H9 (cell line): ENCODE measurements at regions not wholly inside any gene's neighbourhood (a gene's known extent, or its start where the extent isn't known, plus 50 kb on each side); places are given as distances from the start of the nearest gene placed in this dataset.

Experiments
- DNase-seq: peaks from one replicate; pipeline ENCODE4 v3.0.0-alpha.2; 2017
- H2AFZ ChIP-seq: one replicate; pipeline ENCODE4 v1.6.1; 2013; ENCODE audit warnings: mild to moderate bottlenecking, low read length, control low read depth, moderate library complexity
- H2AK5ac ChIP-seq: 2 replicates; pipeline ENCODE4 v1.6.1; 2013; ENCODE audit warnings: low read length, control low read depth, mixed read lengths; ENCODE audit not compliant: insufficient read length
- H2BK120ac ChIP-seq: one replicate; pipeline ENCODE4 v1.6.1; 2013; ENCODE audit warnings: low read depth, mild to moderate bottlenecking, low read length, control low read depth, inconsistent platforms; ENCODE audit not compliant: poor library complexity, severe bottlenecking
- H2BK12ac ChIP-seq: 2 replicates; pipeline ENCODE4 v1.6.1; 2013; ENCODE audit warnings: low read length, control low read depth, mixed read lengths, low read depth; ENCODE audit not compliant: insufficient read length
- H2BK15ac ChIP-seq: 2 replicates; pipeline ENCODE4 v1.6.1; 2013; ENCODE audit warnings: low read depth, low read length, control low read depth
- H2BK20ac ChIP-seq: one replicate; pipeline ENCODE4 v1.6.1; 2013; ENCODE audit warnings: low read depth, mild to moderate bottlenecking, low read length, control low read depth, inconsistent platforms; ENCODE audit not compliant: poor library complexity, severe bottlenecking
- H2BK5ac ChIP-seq: 2 replicates; pipeline ENCODE4 v1.6.1; 2013; ENCODE audit warnings: low read length, control low read depth, mixed read lengths; ENCODE audit not compliant: insufficient read length
- H3K14ac ChIP-seq: 2 replicates; pipeline ENCODE4 v1.6.1; 2013; ENCODE audit warnings: low read length, control low read depth; ENCODE audit not compliant: insufficient read depth
- H3K18ac ChIP-seq: 2 replicates; pipeline ENCODE4 v1.6.1; 2013; ENCODE audit warnings: low read depth, mild to moderate bottlenecking, mixed read lengths, low read length, control low read depth; ENCODE audit not compliant: insufficient read length
- H3K23ac ChIP-seq: 2 replicates; pipeline ENCODE4 v1.6.1; 2013; ENCODE audit warnings: low read length, control low read depth, mixed read lengths, low read depth; ENCODE audit not compliant: insufficient read length
- H3K23me2 ChIP-seq: 2 replicates; pipeline ENCODE4 v1.6.1; 2013; ENCODE audit warnings: low read depth, mild to moderate bottlenecking, mixed read lengths, low read length, control low read depth; ENCODE audit not compliant: insufficient read length, poor library complexity, severe bottlenecking
- H3K27ac ChIP-seq: 2 replicates; pipeline ENCODE4 v1.5.1; 2013; ENCODE audit warnings: low read length, control low read depth, mixed read lengths, low read depth; ENCODE audit not compliant: insufficient read length
- H3K27me3 ChIP-seq: 2 replicates; pipeline ENCODE4 v1.6.1; 2013; ENCODE audit warnings: low read length, control low read depth, inconsistent platforms; ENCODE audit not compliant: insufficient read depth
- H3K4ac ChIP-seq: 2 replicates; pipeline ENCODE4 v1.6.1; 2013; ENCODE audit warnings: low read depth, mild to moderate bottlenecking, control low read depth, inconsistent platforms, low read length, moderate library complexity
- H3K4me1 ChIP-seq: 2 replicates; pipeline ENCODE4 v1.6.1; 2013; ENCODE audit warnings: low read length, control low read depth, inconsistent platforms; ENCODE audit not compliant: insufficient read depth
- H3K4me2 ChIP-seq: 2 replicates; pipeline ENCODE4 v1.6.1; 2013; ENCODE audit warnings: low read length, control low read depth, mixed read lengths; ENCODE audit not compliant: insufficient read length, insufficient read depth
- H3K56ac ChIP-seq: 2 replicates; pipeline ENCODE4 v1.6.1; 2013; ENCODE audit warnings: low read depth, mild to moderate bottlenecking, mixed read lengths, low read length, control low read depth; ENCODE audit not compliant: insufficient read length
- H3K79me1 ChIP-seq: 2 replicates; pipeline ENCODE4 v1.6.1; 2013; ENCODE audit warnings: low read depth, mild to moderate bottlenecking, moderate library complexity, low read length, control low read depth, inconsistent platforms; ENCODE audit not compliant: insufficient read depth, poor library complexity, severe bottlenecking
- H3K79me2 ChIP-seq: 2 replicates; pipeline ENCODE4 v1.6.1; 2013; ENCODE audit warnings: low read length, control low read depth, inconsistent platforms; ENCODE audit not compliant: insufficient read depth
- H3K9ac ChIP-seq: 2 replicates; pipeline ENCODE4 v1.6.1; 2013; ENCODE audit warnings: low read length, control low read depth, mixed read lengths; ENCODE audit not compliant: insufficient read length; ENCODE audit errors: extremely low read depth
- H3K9me3 ChIP-seq: one replicate; pipeline ENCODE4 v1.6.1; 2013; ENCODE audit warnings: low read depth, low read length, inconsistent platforms; ENCODE audit not compliant: control insufficient read depth
- H3T11ph ChIP-seq: one replicate; pipeline ENCODE4 v1.6.1; 2013; ENCODE audit warnings: mild to moderate bottlenecking, low read length, control low read depth, inconsistent platforms
- H4K20me1 ChIP-seq: one replicate; pipeline ENCODE4 v1.6.1; 2013; ENCODE audit not compliant: control insufficient read depth, insufficient read length, insufficient read depth
- H4K5ac ChIP-seq: 2 replicates; pipeline ENCODE4 v1.6.1; 2013; ENCODE audit warnings: low read depth, mild to moderate bottlenecking, mixed read lengths, low read length, control low read depth; ENCODE audit not compliant: insufficient read length
- H4K8ac ChIP-seq: replicated peaks from 2 replicates; pipeline ENCODE4 v1.6.1; 2013; ENCODE audit warnings: low read length, control low read depth, mixed read lengths, low read depth; ENCODE audit not compliant: insufficient read length
- H4K91ac ChIP-seq: 2 replicates; pipeline ENCODE4 v1.6.1; 2013; ENCODE audit warnings: low read depth, mild to moderate bottlenecking, moderate library complexity, mixed read lengths, low read length, control low read depth; ENCODE audit not compliant: insufficient read length
- H3K27ac Mint-ChIP-seq, 3 experiments: 2 replicates in 2 of 3; 3 replicates in 1 of 3; pipeline ENCODE4 v1.8.0; 2020 to 2021; ENCODE audit warnings: mixed read lengths in 3 of 3, mild to moderate bottlenecking in 1 of 3, moderate library complexity in 1 of 3
- H3K27me3 Mint-ChIP-seq: 2 replicates; pipeline ENCODE4 v1.8.0; 2021; ENCODE audit warnings: low read depth, mild to moderate bottlenecking, moderate library complexity, mixed read lengths
- H3K36me3 Mint-ChIP-seq, 3 experiments: 2 replicates in 2 of 3; 3 replicates in 1 of 3; pipeline ENCODE4 v1.8.0; 2020 to 2021; ENCODE audit warnings: low read depth in 3 of 3, mixed read lengths in 3 of 3; ENCODE audit not compliant: insufficient read depth in 1 of 3
- H3K4me1 Mint-ChIP-seq, 2 experiments: 2 replicates each; pipeline ENCODE4 v1.8.0; 2020; ENCODE audit warnings: mixed read lengths in 2 of 2
- H3K4me3 Mint-ChIP-seq, 2 experiments: 2 replicates in 1 of 2; 3 replicates in 1 of 2; pipeline ENCODE4 v1.8.0; 2020 to 2021; ENCODE audit warnings: mild to moderate bottlenecking in 2 of 2, mixed read lengths in 2 of 2, moderate library complexity in 1 of 2
- H3K9me3 Mint-ChIP-seq, 2 experiments: 2 replicates in 1 of 2; 3 replicates in 1 of 2; pipeline ENCODE4 v1.8.0; 2020; ENCODE audit warnings: mild to moderate bottlenecking in 2 of 2, mixed read lengths in 2 of 2, moderate library complexity in 1 of 2
- WGBS: extraction: QIAGEN DNeasy Blood & Tissue Kit; methylation state at CpG from one replicate; pipeline ENCODE4 v1.1.7; 2013; ENCODE audit warnings: missing lambda C conversion rate, low lambda C conversion rate, mixed read lengths; ENCODE audit not compliant: insufficient read length; ENCODE audit errors: extremely low coverage; 5-methylcytosine and 5-hydroxymethylcytosine counted together
- TF ChIP-seq, protein P1 (sequence below): fragments of 200-600 bp; sonication (generic); conservative IDR thresholded peaks from 3 replicates; pipeline ENCODE4 v1.8.0; 2021; ENCODE audit warnings: antibody characterized with exemption, mild to moderate bottlenecking

- Histone ChIP-seq H4K5ac (no peak overlapping the region), H2BK120ac (no peak overlapping the region), H3K14ac (no peak overlapping the region), H2BK5ac (no peak overlapping the region), H4K91ac (no peak overlapping the region), H3K4me2 (no peak overlapping the region), H3T11ph (no peak overlapping the region), H3K56ac (no peak overlapping the region), H3K23me2 (no peaks in the 10 kb centered on the region), H3K79me1 (no peaks in the 10 kb centered on the region), H3K18ac (no peak overlapping the region), H4K8ac (no peak overlapping the region), H3K79me2 (no peaks in the 10 kb centered on the region), H2AFZ (no peak overlapping the region), H4K20me1 (no peaks in the 10 kb centered on the region), H2AK5ac (no peak overlapping the region), H2BK15ac (no peak overlapping the region), H2BK20ac (no peak overlapping the region), H3K27me3 (no peaks in the 10 kb centered on the region; the same call in 1 of the 2 replicates), H3K9me3 (no peaks in the 10 kb centered on the region), H2BK12ac (no peak overlapping the region), H3K9ac (no peak overlapping the region), H3K23ac (no peak overlapping the region), H3K27ac (no peak overlapping the region), H3K4me1 (peaks cover 3% of the 10 kb centered on the region; the same call in 1 of the 2 replicates), H3K4ac (no peak overlapping the region)
- Mint-ChIP-seq H3K27me3 (peaks cover 17% of the 10 kb centered on the region), H3K36me3 (no peaks in the 10 kb centered on the region), H3K9me3 (no peaks in the 10 kb centered on the region), H3K27ac (no peak overlapping the region), H3K4me3 (no peak overlapping the region), H3K4me1 (peaks cover 23 to 28% of the 10 kb centered on the region in 2 experiments)
- WGBS = no CpG with 5 or more reads among the region's 3 CpGs
- TF ChIP-seq, protein P1, sequence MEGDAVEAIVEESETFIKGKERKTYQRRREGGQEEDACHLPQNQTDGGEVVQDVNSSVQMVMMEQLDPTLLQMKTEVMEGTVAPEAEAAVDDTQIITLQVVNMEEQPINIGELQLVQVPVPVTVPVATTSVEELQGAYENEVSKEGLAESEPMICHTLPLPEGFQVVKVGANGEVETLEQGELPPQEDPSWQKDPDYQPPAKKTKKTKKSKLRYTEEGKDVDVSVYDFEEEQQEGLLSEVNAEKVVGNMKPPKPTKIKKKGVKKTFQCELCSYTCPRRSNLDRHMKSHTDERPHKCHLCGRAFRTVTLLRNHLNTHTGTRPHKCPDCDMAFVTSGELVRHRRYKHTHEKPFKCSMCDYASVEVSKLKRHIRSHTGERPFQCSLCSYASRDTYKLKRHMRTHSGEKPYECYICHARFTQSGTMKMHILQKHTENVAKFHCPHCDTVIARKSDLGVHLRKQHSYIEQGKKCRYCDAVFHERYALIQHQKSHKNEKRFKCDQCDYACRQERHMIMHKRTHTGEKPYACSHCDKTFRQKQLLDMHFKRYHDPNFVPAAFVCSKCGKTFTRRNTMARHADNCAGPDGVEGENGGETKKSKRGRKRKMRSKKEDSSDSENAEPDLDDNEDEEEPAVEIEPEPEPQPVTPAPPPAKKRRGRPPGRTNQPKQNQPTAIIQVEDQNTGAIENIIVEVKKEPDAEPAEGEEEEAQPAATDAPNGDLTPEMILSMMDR = no peak
- no peak for DNase-seq
Observed at GRCh38 chr2:64313398-64313723, 140.6 kb upstream of the LGALSL start.
